Upper lobe of left lung (tissue), 6 donors: ENCODE measurements at regions not wholly inside any gene's neighbourhood (a gene's known extent, or its start where the extent isn't known, plus 50 kb on each side); places are given as distances from the start of the nearest gene placed in this dataset.

Source experiments
- ATAC-seq, 2 donors: fragments of 200-7000 bp; cut with Tn5 transposase; one replicate each; pipeline ENCODE4 v1.9.1; 2022; ENCODE audit warnings: mild to moderate bottlenecking in 2 of 2, moderate library complexity in 2 of 2; ENCODE audit not compliant: low FRiP score in 2 of 2
- DNase-seq, 2 donors: peaks; one replicate each; pipeline ENCODE4 v3.0.0-alpha.2; 2019 to 2020
- H3K27ac ChIP-seq, 4 donors: fragments of 200-600 bp; sonication (generic); one replicate each; pipeline ENCODE4 v1.5.1; 2016 to 2019
- H3K27me3 ChIP-seq, 4 donors: fragments of 200-600 bp; sonication (generic); one replicate each; pipeline ENCODE4 v1.5.1; 2017 to 2019
- H3K36me3 ChIP-seq, 4 donors: fragments of 200-600 bp; sonication (generic); one replicate each; pipeline ENCODE4 v1.5.1; 2016 to 2019
- H3K4me1 ChIP-seq, 4 donors: fragments of 200-600 bp; sonication (generic); one replicate each; pipeline ENCODE4 v1.5.1; 2018 to 2019
- H3K4me3 ChIP-seq, 4 donors: fragments of 200-600 bp; sonication (generic); one replicate each; pipeline ENCODE4 v1.5.1; 2017 to 2019; ENCODE audit warnings: mild to moderate bottlenecking in 2 of 4, moderate library complexity in 1 of 4
- H3K9me3 ChIP-seq, 4 donors: fragments of 200-600 bp; sonication (generic); one replicate each; pipeline ENCODE4 v1.5.1; 2018 to 2019
- EP300 ChIP-seq, 4 donors: sonication (generic); formaldehyde crosslinking; IDR thresholded peaks; one replicate each; pipeline ENCODE4 v1.5.1; 2017; ENCODE audit warnings: antibody characterized with exemption in 4 of 4, control low read depth in 2 of 4
- POLR2A ChIP-seq, 4 donors: fragments of 450-650 bp; IDR thresholded peaks; one replicate each; pipeline ENCODE4 v1.5.1; 2016 to 2017; ENCODE audit warnings: antibody characterized with exemption in 4 of 4, mild to moderate bottlenecking in 2 of 4
- POLR2AphosphoS5 ChIP-seq, 2 donors: sonication (generic); formaldehyde crosslinking; IDR thresholded peaks; one replicate each; pipeline ENCODE4 v1.5.1; 2017; ENCODE audit warnings: antibody characterized with exemption in 2 of 2
- WGBS, 2 donors: methylation state at CpG; one replicate each; pipeline ENCODE4 v1.1.5; 2017 to 2018; 5-methylcytosine and 5-hydroxymethylcytosine counted together
- TF ChIP-seq, protein P1 (sequence below), 6 experiments: fragments of 450-650 bp in 4 of 6; fragments of 200-600 bp in 2 of 6; sonication (generic) in 2 of 6; IDR thresholded peaks; one replicate each; pipeline ENCODE4 v1.5.1; 2016 to 2019; ENCODE audit warnings: antibody characterized with exemption in 6 of 6
- donor health status: DM: no; HTN: no; CAD: no; lungs with moderate emphysema.
- donor health status: DM: no; HTN: yes; CAD: no; lungs with severe emphysema.

DNA sequence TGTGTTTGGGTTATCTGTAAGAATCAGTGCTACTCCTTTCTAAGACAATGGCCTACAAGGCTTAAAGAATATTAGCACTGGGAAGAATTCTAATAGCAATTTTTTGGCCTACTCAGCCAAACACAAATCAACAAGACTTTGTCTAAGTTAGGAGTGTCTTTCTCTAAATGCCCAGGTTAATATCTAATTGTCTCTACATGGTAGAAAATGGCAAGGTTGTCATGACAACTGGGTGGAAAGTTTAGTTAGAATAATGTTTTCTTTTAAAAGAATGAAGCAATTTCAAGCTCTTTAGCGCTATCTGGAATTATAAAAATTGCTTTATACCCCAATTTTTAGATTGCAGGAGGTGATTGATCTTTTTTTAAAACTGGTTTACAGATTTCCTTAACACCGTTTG lies 396.8 kb downstream of the TUSC7 start:
- no peak for ATAC-seq
- Histone ChIP-seq H3K27me3 (no peaks in the 10 kb centered on the region), H3K27ac (no peak overlapping the region), H3K4me3 (no peak overlapping the region), H3K4me1 (no peaks in the 10 kb centered on the region), H3K36me3 (no peaks in the 10 kb centered on the region), H3K9me3 (no peaks in the 10 kb centered on the region)
- no peak for TF ChIP-seq POLR2A (IDR thresholded peaks at IDR 0.05)
- no peak for DNase-seq
- 79 to 80% methylated on average over 2 of the region's 2 CpGs for WGBS, 2 donors

DNA sequence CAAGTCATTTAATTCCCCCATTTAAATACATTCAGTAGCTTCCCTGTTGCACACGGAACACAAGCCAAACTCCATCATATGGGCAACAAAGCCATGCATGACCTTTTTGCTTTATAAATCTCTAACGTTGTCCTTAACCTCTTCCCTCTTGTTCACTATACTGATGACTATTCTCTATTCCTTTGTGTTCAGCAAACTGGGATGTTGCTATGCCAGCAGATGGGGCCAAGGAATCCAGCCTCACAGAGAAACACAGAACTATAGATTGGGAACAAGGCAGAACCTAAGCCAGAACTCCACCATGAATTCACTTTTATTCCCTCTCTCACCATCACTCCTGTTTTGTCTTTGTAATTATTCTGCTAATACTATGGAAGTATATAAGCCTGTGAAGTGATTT lies 398.4 kb downstream of the TUSC7 start:
- Histone ChIP-seq H3K9me3 (no peaks in the 10 kb centered on the region), H3K27ac (no peak overlapping the region), H3K36me3 (no peaks in the 10 kb centered on the region), H3K4me1 (no peaks in the 10 kb centered on the region), H3K4me3 (no peak overlapping the region), H3K27me3 (no peaks in the 10 kb centered on the region)
- DNase-seq (no peak), ATAC-seq (no peak)
- no peak for TF ChIP-seq POLR2AphosphoS5 (IDR thresholded peaks at IDR 0.05)
- no peak for TF ChIP-seq POLR2A (IDR thresholded peaks at IDR 0.05)
- TF ChIP-seq, protein P1, sequence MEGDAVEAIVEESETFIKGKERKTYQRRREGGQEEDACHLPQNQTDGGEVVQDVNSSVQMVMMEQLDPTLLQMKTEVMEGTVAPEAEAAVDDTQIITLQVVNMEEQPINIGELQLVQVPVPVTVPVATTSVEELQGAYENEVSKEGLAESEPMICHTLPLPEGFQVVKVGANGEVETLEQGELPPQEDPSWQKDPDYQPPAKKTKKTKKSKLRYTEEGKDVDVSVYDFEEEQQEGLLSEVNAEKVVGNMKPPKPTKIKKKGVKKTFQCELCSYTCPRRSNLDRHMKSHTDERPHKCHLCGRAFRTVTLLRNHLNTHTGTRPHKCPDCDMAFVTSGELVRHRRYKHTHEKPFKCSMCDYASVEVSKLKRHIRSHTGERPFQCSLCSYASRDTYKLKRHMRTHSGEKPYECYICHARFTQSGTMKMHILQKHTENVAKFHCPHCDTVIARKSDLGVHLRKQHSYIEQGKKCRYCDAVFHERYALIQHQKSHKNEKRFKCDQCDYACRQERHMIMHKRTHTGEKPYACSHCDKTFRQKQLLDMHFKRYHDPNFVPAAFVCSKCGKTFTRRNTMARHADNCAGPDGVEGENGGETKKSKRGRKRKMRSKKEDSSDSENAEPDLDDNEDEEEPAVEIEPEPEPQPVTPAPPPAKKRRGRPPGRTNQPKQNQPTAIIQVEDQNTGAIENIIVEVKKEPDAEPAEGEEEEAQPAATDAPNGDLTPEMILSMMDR (IDR thresholded peaks at IDR 0.05): no peak
- TF ChIP-seq EP300 (IDR thresholded peaks at IDR 0.05): no peak
- 88 to 91% methylated on average over 2 of the region's 2 CpGs for WGBS, 2 donors

DNA sequence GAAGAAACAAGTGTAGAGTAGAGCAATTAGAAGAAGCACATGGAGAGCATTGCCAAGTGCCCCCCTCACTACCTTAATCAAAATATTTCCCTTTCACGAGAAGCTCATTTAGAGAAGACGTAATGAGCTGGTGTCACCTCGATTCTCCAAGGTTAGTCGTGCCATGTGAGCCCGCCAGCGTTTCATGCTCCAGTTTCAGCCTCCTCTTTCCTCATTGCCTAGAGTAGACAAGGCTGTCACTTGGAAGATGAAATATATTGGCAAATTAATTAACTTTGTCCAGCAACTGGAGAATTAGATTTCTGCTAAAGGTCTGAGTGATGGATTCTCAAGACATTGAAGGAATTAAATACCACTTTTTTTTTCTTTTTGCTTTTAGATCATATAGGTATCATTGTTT lies 399.6 kb downstream of the TUSC7 start:
- H3K27me3 ChIP-seq: no peaks in the 10 kb centered on the region
- no peaks in the 10 kb centered on the region for H3K4me1 ChIP-seq
- WGBS, 2 donors: 74 to 83% methylated on average over 6 of the region's 6 CpGs
- ATAC-seq (no peak), DNase-seq (no peak)
- H3K36me3 ChIP-seq: no peaks in the 10 kb centered on the region
- no peaks in the 10 kb centered on the region for H3K9me3 ChIP-seq
- no peak overlapping the region for H3K4me3 ChIP-seq
- no peak for TF ChIP-seq POLR2AphosphoS5 (IDR thresholded peaks at IDR 0.05)
- no peak for TF ChIP-seq EP300 (IDR thresholded peaks at IDR 0.05)
- TF ChIP-seq, protein P1 (IDR thresholded peaks at IDR 0.05): no peak
- no peak for TF ChIP-seq POLR2A (IDR thresholded peaks at IDR 0.05)
- H3K27ac ChIP-seq: no peak overlapping the region

DNA sequence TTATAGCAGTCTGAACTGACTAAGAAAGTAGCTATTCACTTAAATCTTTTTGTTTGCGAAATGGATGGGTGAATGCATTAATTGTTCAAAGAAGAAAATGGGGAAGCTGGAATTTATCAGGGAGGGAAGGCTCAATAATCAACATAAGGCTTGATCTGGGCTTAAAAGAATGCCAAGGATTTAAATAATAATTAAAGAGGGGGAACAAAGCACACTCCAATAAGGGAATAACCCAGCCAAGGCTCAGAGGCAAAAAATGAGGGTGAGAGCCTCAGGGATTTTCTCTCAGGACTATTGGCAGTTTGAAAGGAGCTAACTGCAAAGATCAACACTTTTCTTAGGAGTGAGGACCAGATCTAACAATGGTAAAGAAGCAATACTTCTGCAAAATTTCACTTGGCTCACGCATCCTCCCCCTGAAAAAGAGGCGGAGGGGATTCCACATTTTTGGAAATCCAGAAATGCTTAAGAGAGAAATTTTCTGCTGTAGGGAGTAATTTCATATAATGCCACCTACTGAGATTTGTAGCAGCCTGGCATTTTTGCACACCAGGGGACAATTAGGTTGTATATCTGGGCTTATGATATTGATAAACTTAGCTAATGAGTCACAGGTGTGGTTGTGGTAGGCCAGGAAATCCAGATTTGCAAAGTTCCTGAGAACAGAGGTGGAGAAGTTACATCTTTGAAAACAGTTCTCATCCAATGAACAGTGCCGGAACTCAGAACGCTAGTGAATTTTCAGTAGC lies 405.1 kb downstream of the TUSC7 start:
- H3K27ac ChIP-seq: no peak overlapping the region
- ATAC-seq (no peak), DNase-seq (no peak)
- no peak for TF ChIP-seq POLR2AphosphoS5 (IDR thresholded peaks at IDR 0.05)
- no peak for TF ChIP-seq EP300 (IDR thresholded peaks at IDR 0.05)
- no peak for TF ChIP-seq POLR2A (IDR thresholded peaks at IDR 0.05)
- TF ChIP-seq, protein P1 (IDR thresholded peaks at IDR 0.05): no peak
- no peaks in the 10 kb centered on the region for H3K36me3 ChIP-seq
- no peak overlapping the region for H3K4me3 ChIP-seq
- H3K9me3 ChIP-seq: no peaks in the 10 kb centered on the region
- no peaks in the 10 kb centered on the region for H3K27me3 ChIP-seq
- H3K4me1 ChIP-seq: no peaks in the 10 kb centered on the region
- WGBS, 2 donors: 94 to 96% methylated on average over 5 of the region's 5 CpGs

DNA sequence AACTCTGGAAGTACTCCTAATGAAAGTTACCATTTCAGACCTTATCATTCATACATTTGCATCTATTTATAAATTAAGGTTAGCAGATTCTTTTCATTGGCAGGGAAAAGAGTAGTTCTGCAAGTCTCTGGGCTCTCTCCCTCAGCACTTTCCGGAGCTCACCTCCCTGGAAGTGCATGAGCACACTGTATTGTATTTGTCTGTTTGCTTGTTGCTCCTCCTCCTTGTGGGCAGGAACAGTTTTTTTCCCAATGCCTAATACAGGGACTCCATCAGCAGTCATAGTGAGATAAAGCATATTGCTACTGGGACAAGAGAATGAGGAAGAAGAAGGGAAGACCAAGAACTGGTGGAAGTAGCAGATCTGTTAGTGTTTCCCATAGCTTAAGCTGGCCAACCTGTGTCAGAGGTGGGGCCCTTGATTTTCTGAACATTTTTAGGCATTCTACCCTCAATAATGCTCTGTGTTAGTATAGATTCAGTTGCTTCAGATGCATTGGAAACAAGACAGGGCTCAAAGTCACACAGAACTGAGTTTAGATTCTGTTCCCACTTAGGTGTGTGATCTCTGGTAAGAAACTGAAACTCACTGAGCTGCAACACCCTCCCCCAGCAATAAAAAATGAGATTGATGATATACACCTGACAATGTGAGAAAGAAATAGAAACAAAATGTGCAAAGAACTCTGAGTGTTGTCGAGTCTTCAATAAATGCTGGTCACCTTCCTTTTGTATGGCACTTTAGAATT lies 407.8 kb downstream of the TUSC7 start:
- H3K36me3 ChIP-seq: no peaks in the 10 kb centered on the region
- no peak for ATAC-seq

More for the DNA sequence above, 407.8 kb downstream of the TUSC7 start:
- no peak for DNase-seq
- WGBS, 2 donors: 69 to 77% methylated on average over 2 of the region's 2 CpGs
- no peak for TF ChIP-seq EP300 (IDR thresholded peaks at IDR 0.05)
- no peak for TF ChIP-seq POLR2A (IDR thresholded peaks at IDR 0.05)
- TF ChIP-seq, protein P1 (IDR thresholded peaks at IDR 0.05): no peak
- TF ChIP-seq POLR2AphosphoS5 (IDR thresholded peaks at IDR 0.05): no peak
- Histone ChIP-seq H3K4me3 (no peak overlapping the region), H3K27ac (no peak overlapping the region), H3K9me3 (no peaks in the 10 kb centered on the region), H3K27me3 (no peaks in the 10 kb centered on the region), H3K4me1 (no peaks in the 10 kb centered on the region)
